Esophagus squamous epithelium (tissue), 5 donors: ENCODE measurements at regions not wholly inside any gene's neighbourhood (a gene's known extent, or its start where the extent isn't known, plus 50 kb on each side); places are given as distances from the start of the nearest gene placed in this dataset.
"Not testable (repeated sequence)": the region's sequence is repeated elsewhere in the genome, so short reads cannot be mapped to it uniquely, and the experiment has no call there.

Source experiments
- DNase-seq: peaks from one replicate; lab custom pipeline; 2025; lab: John Stamatoyannopoulos, UW
- H3K27ac ChIP-seq, 4 donors: fragments of 200-600 bp; sonication (generic); one replicate each; pipeline ENCODE4 v1.5.1; 2016 to 2019; ENCODE audit warnings: mild to moderate bottlenecking in 1 of 4
- H3K27me3 ChIP-seq, 4 donors: fragments of 200-600 bp; sonication (generic); 1 replicate in 3 of 4; 2 replicates in 1 of 4; pipeline versions ENCODE4 v1.5.1 to v1.6.0; 2017 to 2021; ENCODE audit warnings: antibody characterized with exemption in 1 of 4
- H3K36me3 ChIP-seq, 3 donors: fragments of 200-600 bp; sonication (generic); one replicate each; pipeline ENCODE4 v1.5.1; 2016 to 2019
- H3K4me1 ChIP-seq, 3 donors: fragments of 200-600 bp; sonication (generic); one replicate each; pipeline ENCODE4 v1.5.1; 2017 to 2019
- H3K4me3 ChIP-seq, 4 donors: fragments of 200-600 bp; sonication (generic); 1 replicate in 3 of 4; 2 replicates in 1 of 4; pipeline ENCODE4 v1.5.1; 2016 to 2019; ENCODE audit warnings: mild to moderate bottlenecking in 2 of 4, moderate library complexity in 1 of 4
- H3K9me3 ChIP-seq, 3 donors: fragments of 200-600 bp; sonication (generic); one replicate each; pipeline ENCODE4 v1.5.1; 2016 to 2019
- POLR2A ChIP-seq, 4 donors: fragments of 450-650 bp; IDR thresholded peaks; one replicate each; pipeline ENCODE4 v1.6.1; 2017; ENCODE audit warnings: antibody characterized with exemption in 4 of 4, mild to moderate bottlenecking in 4 of 4, moderate library complexity in 3 of 4
- WGBS, 2 donors: methylation state at CpG; one replicate each; pipeline ENCODE4 v1.1.5; 2018; 5-methylcytosine and 5-hydroxymethylcytosine counted together
- intact Hi-C: fragments of 100-400 bp; cut with DNase I; formaldehyde crosslinking; loops from one replicate; pipeline ENCODE4 v1.15.0; 2022
- TF ChIP-seq, protein P1 (sequence below), 6 experiments: fragments of 450-650 bp in 4 of 6; fragments of 200-600 bp in 2 of 6; sonication (generic) in 2 of 6; IDR thresholded peaks; one replicate each; pipeline ENCODE4 v1.5.1; 2016 to 2019; ENCODE audit warnings: antibody characterized with exemption in 6 of 6, mild to moderate bottlenecking in 4 of 6, moderate library complexity in 4 of 6
- donor health status: DM: yes; HTN: yes; CAD: no.

DNA sequence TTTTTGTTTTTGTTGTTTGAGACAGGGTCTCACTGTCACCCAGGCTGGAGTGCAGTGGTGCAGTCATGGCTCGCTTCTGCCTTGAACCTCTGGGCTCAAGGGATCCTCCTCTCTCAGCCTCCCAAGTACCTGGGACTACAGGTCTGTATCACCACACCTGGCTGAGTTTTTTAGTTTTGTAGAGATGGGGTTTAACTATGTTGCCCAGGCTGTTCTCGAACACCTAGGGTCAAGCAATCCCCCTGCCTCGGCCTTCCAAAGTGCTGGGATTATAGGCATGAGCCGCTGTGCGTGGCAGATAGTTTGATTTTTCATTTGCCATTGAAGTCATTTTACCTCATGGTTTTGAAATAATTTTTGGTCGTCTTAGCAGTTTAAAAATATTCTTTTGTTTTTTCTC is 94.3 kb upstream of the EIF5 start:
- 79 to 83% methylated on average over 6 of the region's 6 CpGs for WGBS, 2 donors

DNA sequence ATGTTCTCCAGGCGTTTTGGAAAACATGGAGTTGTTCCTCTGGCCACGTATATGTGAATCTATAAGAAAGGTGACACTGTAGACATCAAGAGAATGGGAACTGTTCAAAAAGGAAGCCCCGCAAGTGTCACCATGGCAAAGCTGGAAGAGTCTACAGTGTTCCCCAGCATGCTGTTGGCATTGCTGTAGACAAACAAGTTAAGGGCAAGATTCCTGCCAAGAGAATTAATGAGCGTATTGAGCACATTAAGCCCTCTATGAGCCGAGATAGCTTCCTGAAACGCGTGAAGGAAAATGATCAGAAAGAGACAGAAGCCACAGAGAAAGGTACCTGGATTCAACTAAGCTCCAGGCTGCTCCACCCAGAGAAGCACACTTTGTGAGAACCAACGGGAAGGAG is 92.5 kb upstream of the EIF5 start:
- H3K4me3 ChIP-seq, result no peak overlapping the region
- no peak for TF ChIP-seq POLR2A (IDR thresholded peaks at IDR 0.05)
- TF ChIP-seq, protein P1, sequence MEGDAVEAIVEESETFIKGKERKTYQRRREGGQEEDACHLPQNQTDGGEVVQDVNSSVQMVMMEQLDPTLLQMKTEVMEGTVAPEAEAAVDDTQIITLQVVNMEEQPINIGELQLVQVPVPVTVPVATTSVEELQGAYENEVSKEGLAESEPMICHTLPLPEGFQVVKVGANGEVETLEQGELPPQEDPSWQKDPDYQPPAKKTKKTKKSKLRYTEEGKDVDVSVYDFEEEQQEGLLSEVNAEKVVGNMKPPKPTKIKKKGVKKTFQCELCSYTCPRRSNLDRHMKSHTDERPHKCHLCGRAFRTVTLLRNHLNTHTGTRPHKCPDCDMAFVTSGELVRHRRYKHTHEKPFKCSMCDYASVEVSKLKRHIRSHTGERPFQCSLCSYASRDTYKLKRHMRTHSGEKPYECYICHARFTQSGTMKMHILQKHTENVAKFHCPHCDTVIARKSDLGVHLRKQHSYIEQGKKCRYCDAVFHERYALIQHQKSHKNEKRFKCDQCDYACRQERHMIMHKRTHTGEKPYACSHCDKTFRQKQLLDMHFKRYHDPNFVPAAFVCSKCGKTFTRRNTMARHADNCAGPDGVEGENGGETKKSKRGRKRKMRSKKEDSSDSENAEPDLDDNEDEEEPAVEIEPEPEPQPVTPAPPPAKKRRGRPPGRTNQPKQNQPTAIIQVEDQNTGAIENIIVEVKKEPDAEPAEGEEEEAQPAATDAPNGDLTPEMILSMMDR (IDR thresholded peaks at IDR 0.05), result no peak
- H3K27me3 ChIP-seq, result peaks cover 0 to 79% (median 0%) of the 10 kb centered on the region in 4 donors
- WGBS, 2 donors, result 37 to 64% methylated on average over 8 of the region's 8 CpGs
- H3K9me3 ChIP-seq, result peaks cover 0 to 22% (median 12%) of the 10 kb centered on the region in 3 donors
- H3K36me3 ChIP-seq, result no peaks in the 10 kb centered on the region
- peaks cover 0 to 8% (median 4%) of the 10 kb centered on the region in 3 donors for H3K4me1 ChIP-seq
- intact Hi-C loops, result no loop called here
- no peak overlapping the region for H3K27ac ChIP-seq
- no peak for DNase-seq

More for the DNA sequence above, 94.3 kb upstream of the EIF5 start:
- no peak overlapping the region for H3K4me3 ChIP-seq
- H3K36me3 ChIP-seq, result no peaks in the 10 kb centered on the region
- H3K27ac ChIP-seq, result no peak overlapping the region
- TF ChIP-seq, protein P1 (IDR thresholded peaks at IDR 0.05), result no peak
- TF ChIP-seq POLR2A (IDR thresholded peaks at IDR 0.05), result no peak
- intact Hi-C loops, result no loop called here
- DNase-seq, result no peak
- peaks cover 0 to 83% (median 0%) of the 10 kb centered on the region in 4 donors for H3K27me3 ChIP-seq
- H3K9me3 ChIP-seq, result peaks cover 0 to 22% (median 12%) of the 10 kb centered on the region in 3 donors
- H3K4me1 ChIP-seq, result peaks cover 0 to 8% (median 0%) of the 10 kb centered on the region in 3 donors

DNA sequence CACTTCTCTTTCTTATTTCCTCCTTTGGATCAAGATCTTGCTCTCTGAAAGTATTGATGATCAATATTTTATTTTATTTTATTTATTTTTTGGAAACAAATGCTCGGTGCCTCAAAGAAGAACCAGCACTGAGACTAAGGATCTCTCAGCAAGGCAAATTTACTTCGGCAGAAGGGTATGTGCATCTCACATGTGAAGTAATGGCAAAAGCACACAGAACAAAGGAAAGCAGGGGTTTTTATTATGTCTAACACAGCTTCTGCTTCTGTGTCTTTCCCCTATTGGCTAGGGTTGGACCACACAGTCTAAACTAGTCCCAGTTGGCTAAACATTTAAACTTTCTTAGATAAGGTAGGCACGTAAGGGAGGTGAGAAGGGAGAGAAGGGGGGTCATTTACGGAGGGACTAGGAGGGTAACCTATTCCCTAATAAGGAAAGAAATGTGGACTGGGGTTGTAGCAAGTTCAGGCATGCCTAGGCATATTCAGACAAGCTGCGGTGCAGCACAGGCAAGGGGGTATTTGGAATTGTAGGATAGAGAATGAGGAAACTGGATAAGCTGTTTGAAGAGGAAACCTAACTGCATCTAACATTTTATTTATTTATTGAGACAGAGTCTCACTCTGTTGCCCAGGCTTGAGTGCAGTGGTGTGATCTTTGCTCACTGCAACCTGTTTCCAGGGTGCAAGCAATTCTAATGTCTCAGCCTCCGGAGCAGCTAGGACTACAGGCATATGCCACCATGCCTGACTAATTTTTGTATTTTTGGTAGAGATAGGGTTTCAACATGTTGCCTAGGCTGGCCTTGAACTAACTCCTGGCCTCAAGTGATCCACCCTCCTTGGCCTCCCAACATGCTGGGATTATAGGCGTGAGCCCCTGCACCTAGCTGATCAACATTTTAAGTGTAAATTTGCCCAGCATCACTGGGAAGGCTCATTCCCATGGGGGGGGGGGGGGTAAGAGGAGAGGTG is 90.0 kb upstream of the EIF5 start:
- TF ChIP-seq POLR2A (IDR thresholded peaks at IDR 0.05), result no peak
- TF ChIP-seq, protein P1 (IDR thresholded peaks at IDR 0.05), result no peak
- Histone ChIP-seq H3K4me1 (peaks cover 0 to 8% (median 4%) of the 10 kb centered on the region in 3 donors), H3K36me3 (no peaks in the 10 kb centered on the region), H3K4me3 (no peak overlapping the region), H3K27ac (no peak overlapping the region), H3K27me3 (peaks cover 0 to 75% (median 0%) of the 10 kb centered on the region in 4 donors), H3K9me3 (peaks cover 0 to 8% (median 7%) of the 10 kb centered on the region in 3 donors)
- intact Hi-C loops, result no loop called here
- WGBS, 2 donors, result 75 to 89% methylated on average over 5 to 6 of the region's 7 CpGs
- no peak for DNase-seq

DNA sequence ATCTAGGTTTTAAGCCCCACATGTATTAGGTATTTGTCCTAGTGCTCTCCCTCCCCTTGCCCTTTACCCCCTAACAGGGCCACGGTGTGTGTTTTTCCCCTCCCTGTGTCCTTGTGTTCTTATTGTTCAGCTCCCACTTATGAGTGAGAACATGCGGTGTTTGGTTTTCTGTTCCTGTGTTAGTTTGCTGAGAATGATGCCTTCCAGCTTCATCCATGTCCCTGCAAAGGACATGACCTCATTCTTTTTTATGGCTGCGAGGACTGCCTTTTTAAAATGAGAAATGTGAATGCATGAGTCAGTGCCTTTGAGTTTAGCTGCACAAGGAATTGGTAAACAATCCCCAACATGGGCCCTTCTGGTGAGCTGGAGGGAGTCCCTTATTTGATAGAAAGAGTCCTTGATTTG is 88.4 kb upstream of the EIF5 start:
- H3K9me3 ChIP-seq, H3K4me1 ChIP-seq, H3K27ac ChIP-seq, intact Hi-C loops, H3K4me3 ChIP-seq, H3K36me3 ChIP-seq, DNase-seq: not testable (repeated sequence)
- peaks cover 0 to 70% (median 0%) of the 10 kb centered on the region in 4 donors for H3K27me3 ChIP-seq
- WGBS, 2 donors, result 50 to 74% methylated on average over 3 of the region's 3 CpGs

DNA sequence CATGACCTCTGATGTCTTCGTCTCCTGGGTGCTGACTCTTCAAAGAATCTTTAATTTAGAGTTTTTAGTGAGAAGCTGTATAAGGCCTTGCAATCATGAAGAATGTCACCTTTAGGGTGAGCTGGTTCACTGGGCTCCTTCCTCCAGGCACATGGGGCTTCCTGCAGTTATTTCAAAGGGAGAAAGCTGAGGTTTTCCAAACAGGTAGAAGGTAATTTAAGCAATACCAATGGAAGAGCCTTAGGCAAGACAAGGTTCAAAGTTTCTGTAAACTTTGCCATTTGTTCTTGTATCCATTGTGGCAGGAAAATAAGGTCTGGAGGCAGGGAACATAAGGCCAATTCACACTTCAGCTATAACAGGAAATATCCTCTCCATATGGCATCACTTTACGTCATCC is 88.0 kb upstream of the EIF5 start:
- Histone ChIP-seq H3K27ac (no peak overlapping the region), H3K4me3 (no peak overlapping the region), H3K4me1 (peaks cover 0 to 8% (median 4%) of the 10 kb centered on the region in 3 donors), H3K9me3 (no peaks in the 10 kb centered on the region), H3K27me3 (peaks cover 0 to 65% (median 0%) of the 10 kb centered on the region in 4 donors), H3K36me3 (no peaks in the 10 kb centered on the region)
- intact Hi-C loops, result no loop called here
- no peak for DNase-seq
- WGBS, 2 donors, result 29 to 100% methylated on average over 1 to 2 of the region's 2 CpGs
- TF ChIP-seq POLR2A (IDR thresholded peaks at IDR 0.05), result no peak
- TF ChIP-seq, protein P1 (IDR thresholded peaks at IDR 0.05), result no peak
